Skeletal muscle tissue (tissue), 3 donors: ENCODE measurements at regions not wholly inside any gene's neighbourhood (a gene's known extent, or its start where the extent isn't known, plus 50 kb on each side); places are given as distances from the start of the nearest gene placed in this dataset.

Source experiments
- H3K27ac ChIP-seq: one replicate; pipeline ENCODE4 v1.7.0; 2013; ENCODE audit warnings: mild to moderate bottlenecking, low read depth, low read length, inconsistent platforms
- H3K27me3 ChIP-seq, 3 donors: one replicate each; pipeline ENCODE4 v1.7.0; 2013; ENCODE audit warnings: low read length in 3 of 3; ENCODE audit not compliant: control insufficient read depth in 3 of 3, insufficient read depth in 3 of 3
- H3K36me3 ChIP-seq, 3 donors: one replicate each; pipeline ENCODE4 v1.7.0; 2013; ENCODE audit warnings: low read length in 3 of 3; ENCODE audit not compliant: control insufficient read depth in 3 of 3, insufficient read depth in 3 of 3
- H3K4me1 ChIP-seq, 3 donors: one replicate each; pipeline ENCODE4 v1.7.0; 2013; ENCODE audit warnings: low read length in 3 of 3, mild to moderate bottlenecking in 3 of 3; ENCODE audit not compliant: control insufficient read depth in 3 of 3, insufficient read depth in 3 of 3
- H3K4me3 ChIP-seq, 3 donors: one replicate each; pipeline ENCODE4 v1.7.0; 2013; ENCODE audit warnings: low read length in 3 of 3
- H3K9ac ChIP-seq, 3 donors: one replicate each; pipeline ENCODE4 v1.7.0; 2013; ENCODE audit warnings: low read length in 3 of 3, mild to moderate bottlenecking in 3 of 3, moderate library complexity in 2 of 3, low read depth in 1 of 3
- H3K9me3 ChIP-seq, 3 donors: one replicate each; pipeline ENCODE4 v1.7.0; 2013; ENCODE audit warnings: low read length in 3 of 3; ENCODE audit not compliant: control insufficient read depth in 3 of 3
- donor health status: Osteomylitis.

DNA sequence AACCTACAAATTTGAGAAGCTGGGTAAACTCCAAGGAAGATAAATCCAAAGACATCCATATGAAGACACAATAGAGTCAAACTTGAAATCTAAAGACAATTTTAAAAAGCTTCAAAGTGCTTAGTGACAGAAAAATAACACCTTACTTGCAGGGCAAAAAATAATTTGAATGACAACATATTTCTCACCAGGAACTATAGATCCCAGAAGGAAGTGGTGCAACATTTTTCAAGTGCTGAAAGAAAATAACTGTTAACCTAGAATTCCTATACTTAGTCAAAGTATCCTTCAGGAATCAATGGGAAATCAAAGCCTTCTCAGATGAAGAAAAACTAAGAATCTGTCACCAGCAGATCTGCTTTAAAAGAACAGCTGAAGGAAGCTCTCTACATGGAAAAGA, 184.4 kb downstream of the HLX start:
- Histone ChIP-seq H3K27ac (no peak overlapping the region), H3K4me1 (no peaks in the 10 kb centered on the region), H3K27me3 (no peaks in the 10 kb centered on the region), H3K9me3 (no peaks in the 10 kb centered on the region), H3K9ac (no peak overlapping the region), H3K4me3 (no peak overlapping the region), H3K36me3 (no peaks in the 10 kb centered on the region)

DNA sequence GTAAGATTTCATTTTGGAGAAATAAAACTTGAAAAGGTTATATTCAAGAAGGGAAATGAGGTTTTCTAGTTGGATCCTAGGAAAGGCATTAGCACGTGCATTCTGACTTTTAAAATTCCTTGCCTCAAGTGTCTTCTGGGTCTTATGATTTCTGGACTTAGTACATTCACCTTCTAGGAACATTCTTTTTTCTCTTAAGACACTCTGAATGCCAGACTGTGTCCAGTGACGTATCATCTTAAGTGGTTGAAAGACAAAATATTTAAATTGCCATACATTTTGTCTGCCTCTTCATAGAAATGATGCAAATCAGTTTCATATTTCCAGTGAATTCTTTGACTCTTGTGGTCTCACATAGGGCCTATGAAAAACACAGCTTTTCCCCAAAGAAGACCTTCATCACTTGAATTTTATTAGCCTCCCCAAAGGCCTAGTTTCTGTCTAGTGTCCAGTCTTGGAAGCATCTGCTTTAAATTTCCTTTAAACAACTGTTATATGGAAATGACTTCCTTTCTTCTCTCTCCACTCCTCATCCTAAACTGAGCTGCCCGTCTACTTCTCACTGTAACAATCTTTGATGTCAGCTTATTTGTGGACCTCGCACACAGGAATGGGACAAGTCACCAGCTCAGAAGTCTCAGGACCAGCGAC, 187.2 kb downstream of the HLX start:
- no peak overlapping the region for H3K27ac ChIP-seq
- no peak overlapping the region for H3K4me3 ChIP-seq
- H3K4me1 ChIP-seq = no peaks in the 10 kb centered on the region
- H3K9ac ChIP-seq = no peak overlapping the region
- H3K36me3 ChIP-seq = no peaks in the 10 kb centered on the region
- H3K9me3 ChIP-seq = no peaks in the 10 kb centered on the region
- no peaks in the 10 kb centered on the region for H3K27me3 ChIP-seq

DNA sequence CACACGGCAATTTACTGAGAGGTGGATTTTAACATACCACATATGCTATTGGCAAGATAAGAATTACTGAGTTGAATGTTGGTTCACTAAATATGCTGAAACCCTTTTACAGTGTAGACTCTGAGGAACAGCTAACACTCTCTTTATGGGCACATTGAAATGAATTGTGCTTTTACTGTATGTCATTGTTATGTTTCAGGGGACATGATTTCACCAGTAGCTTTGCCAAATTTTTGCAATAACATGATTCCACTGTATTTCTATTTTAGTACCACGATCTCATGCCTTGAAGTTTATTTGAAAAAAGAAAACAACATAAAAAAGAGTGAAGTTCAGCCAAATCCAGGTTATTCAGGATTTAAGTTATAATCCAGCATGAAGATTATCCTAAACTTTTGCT, 188.5 kb downstream of the HLX start:
- no peaks in the 10 kb centered on the region for H3K4me1 ChIP-seq
- no peaks in the 10 kb centered on the region for H3K9me3 ChIP-seq
- H3K9ac ChIP-seq = no peak overlapping the region
- H3K4me3 ChIP-seq = no peak overlapping the region
- no peaks in the 10 kb centered on the region for H3K36me3 ChIP-seq
- H3K27me3 ChIP-seq = no peaks in the 10 kb centered on the region
- no peak overlapping the region for H3K27ac ChIP-seq

DNA sequence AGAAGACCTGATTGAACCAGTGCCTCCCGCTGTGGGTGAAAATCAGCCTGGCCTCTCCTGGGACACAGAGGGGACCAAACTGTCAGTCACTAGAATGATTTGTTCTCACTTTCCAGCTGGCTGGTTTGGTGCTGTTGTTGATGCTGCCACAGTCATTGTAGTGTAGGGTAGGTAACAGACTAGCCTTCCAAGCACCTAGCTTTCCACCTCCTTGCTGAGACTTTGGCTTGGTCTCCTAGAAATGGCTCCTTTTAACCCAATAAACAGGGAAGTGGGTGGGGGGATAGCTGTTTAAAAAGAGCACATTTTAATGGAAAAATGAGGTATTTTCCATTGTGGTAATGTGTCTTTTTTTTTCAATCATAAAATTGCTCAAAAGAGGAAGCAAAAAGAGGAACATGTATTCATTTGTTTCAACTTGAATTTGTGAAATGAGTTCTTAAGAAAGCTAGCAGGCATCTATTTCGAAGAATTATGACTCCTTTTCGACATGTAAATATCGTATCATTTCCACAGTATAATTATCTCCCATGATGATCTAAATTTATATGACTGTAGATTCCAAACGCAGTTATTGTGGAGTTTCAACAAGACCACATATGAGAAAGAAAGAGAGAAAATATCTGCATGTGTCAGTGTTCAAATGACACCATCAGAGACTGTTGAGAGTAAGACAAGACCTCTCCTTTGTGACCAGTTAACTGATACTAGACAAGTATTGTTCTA, 190.1 kb downstream of the HLX start:
- no peak overlapping the region for H3K4me3 ChIP-seq
- no peaks in the 10 kb centered on the region for H3K4me1 ChIP-seq
- no peak overlapping the region for H3K9ac ChIP-seq
- H3K36me3 ChIP-seq = no peaks in the 10 kb centered on the region
- H3K27me3 ChIP-seq = no peaks in the 10 kb centered on the region
- H3K9me3 ChIP-seq = no peaks in the 10 kb centered on the region
- H3K27ac ChIP-seq = no peak overlapping the region

DNA sequence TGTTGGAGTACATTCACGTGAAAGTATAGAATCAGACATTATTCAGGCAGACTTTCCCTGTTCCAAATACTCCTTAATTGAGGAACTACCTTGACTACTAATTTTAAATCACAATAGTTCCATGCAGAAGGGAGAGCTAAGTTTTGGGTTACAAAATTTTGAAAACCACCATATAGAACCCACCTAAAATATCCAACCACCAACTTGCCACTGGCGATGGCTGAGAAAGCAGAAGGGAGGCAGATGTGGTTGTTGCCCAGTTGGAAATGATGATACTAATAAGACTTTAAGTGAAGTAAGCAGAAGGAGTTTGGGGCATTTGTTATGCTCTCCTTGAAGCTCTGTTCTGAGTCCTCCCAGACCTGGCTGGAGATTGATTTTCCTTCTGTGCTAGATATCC, 190.7 kb downstream of the HLX start:
- Histone ChIP-seq H3K27me3 (no peaks in the 10 kb centered on the region), H3K36me3 (no peaks in the 10 kb centered on the region), H3K4me3 (no peak overlapping the region), H3K4me1 (no peaks in the 10 kb centered on the region), H3K27ac (no peak overlapping the region), H3K9me3 (no peaks in the 10 kb centered on the region), H3K9ac (no peak overlapping the region)

DNA sequence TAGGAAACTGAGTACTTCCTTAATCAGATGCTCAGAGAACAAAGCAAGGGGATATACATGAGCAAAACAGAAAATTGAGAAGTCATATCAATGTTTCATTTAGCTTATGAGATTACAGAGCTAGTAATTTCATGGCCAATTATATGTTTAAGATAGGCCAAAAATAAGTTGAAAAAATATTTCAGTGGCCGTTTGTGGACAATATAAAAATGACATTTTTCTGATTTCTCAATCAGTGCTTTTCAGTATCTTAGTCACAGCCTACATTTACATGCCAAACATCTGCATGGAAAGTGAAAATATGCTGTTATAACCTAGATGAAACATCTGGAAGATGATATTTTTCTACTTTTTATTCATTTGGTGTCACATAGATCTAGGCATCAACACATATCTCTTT, 192.5 kb downstream of the HLX start:
- Histone ChIP-seq H3K9ac (no peak overlapping the region), H3K9me3 (no peaks in the 10 kb centered on the region), H3K4me3 (no peak overlapping the region), H3K27ac (no peak overlapping the region), H3K4me1 (no peaks in the 10 kb centered on the region), H3K27me3 (no peaks in the 10 kb centered on the region), H3K36me3 (no peaks in the 10 kb centered on the region)

DNA sequence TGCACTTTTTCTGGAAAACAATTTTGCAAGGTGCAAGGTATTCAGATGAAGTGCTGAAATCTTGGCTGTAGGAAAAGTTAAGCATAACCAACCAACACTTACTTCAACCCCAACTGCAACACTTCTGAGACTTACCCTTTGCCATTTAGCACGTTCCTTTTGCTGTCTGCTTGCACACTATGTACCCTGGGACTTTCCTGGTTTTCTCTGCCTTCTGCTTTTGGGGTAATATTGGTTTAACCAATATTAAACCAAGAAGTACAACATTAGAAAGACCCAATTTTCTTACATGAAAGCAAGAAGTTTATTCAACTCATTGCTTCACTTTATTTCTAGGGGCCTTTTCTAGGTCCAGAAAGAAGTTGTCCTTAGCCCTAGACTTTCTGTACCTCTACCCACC, 193.0 kb downstream of the HLX start:
- Histone ChIP-seq H3K27ac (no peak overlapping the region), H3K4me1 (no peaks in the 10 kb centered on the region), H3K9ac (no peak overlapping the region), H3K36me3 (no peaks in the 10 kb centered on the region), H3K9me3 (no peaks in the 10 kb centered on the region), H3K27me3 (no peaks in the 10 kb centered on the region), H3K4me3 (no peak overlapping the region)

DNA sequence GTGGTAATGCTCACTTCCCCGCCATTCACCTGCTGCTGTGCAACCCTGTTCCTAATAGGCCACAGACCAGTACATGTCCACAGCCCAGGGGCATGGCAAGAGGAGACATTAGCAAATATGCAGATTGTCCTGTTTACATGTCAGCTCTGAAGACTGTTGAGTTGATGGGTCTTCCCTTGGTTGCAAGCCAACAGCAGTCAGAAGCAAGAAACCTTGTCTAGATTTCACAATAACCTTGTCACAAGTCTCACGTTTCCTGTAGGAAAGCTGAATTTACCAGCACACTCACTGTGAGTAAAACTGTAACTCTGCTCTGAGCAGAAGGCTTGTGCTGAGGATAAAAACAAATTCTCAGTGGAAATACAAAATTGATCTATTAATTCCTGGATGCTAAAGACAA, 195.1 kb downstream of the HLX start:
- Histone ChIP-seq H3K9ac (no peak overlapping the region), H3K9me3 (no peaks in the 10 kb centered on the region), H3K4me3 (no peak overlapping the region), H3K27ac (no peak overlapping the region), H3K4me1 (no peaks in the 10 kb centered on the region), H3K27me3 (no peaks in the 10 kb centered on the region), H3K36me3 (no peaks in the 10 kb centered on the region)

DNA sequence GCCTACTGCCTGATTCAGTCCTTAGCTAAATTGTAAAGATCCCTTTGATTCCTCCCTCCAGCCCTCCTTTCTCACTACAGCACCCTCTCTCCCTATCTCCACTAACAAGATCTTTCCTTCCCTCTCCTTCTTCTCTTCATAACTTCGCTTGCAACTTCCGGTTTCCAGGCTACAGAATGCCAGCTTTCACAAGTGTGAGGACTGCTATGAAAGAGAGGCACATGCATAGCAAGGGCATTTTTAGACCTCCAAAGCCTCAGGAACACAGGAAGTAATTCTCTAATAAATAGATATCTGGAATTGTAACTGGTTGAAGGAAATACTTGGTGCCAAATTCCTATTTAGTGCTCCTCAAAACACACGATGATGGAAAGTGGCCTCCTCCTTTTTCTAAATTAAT, 196.7 kb downstream of the HLX start:
- Histone ChIP-seq H3K36me3 (no peaks in the 10 kb centered on the region), H3K9ac (no peak overlapping the region), H3K4me3 (no peak overlapping the region), H3K27me3 (no peaks in the 10 kb centered on the region), H3K9me3 (no peaks in the 10 kb centered on the region), H3K27ac (no peak overlapping the region), H3K4me1 (no peaks in the 10 kb centered on the region)

DNA sequence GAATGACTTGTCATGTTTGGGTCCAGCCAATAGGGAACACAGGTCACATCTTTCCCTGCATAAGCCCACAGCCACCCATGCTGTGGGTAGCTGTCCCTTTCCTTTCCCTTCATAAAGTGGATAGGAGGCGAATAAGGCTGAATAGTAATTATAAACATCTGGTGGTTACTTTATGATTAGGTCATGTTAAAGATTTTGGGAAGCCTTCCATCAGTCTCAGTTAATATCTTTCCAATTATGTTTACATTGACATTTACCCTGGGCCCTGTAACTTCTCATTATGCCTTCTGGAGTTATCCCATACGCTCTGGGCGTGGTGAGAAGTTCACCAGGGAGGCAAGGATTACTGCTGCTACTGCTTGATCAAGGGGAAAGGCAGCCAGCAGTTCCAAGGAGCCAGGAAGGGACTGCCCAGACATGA, 197.2 kb downstream of the HLX start:
- Histone ChIP-seq H3K4me3 (no peak overlapping the region), H3K27me3 (no peaks in the 10 kb centered on the region), H3K9ac (no peak overlapping the region), H3K4me1 (no peaks in the 10 kb centered on the region), H3K36me3 (no peaks in the 10 kb centered on the region), H3K27ac (no peak overlapping the region), H3K9me3 (no peaks in the 10 kb centered on the region)
